Endothelial cell (in vitro differentiated cells): ENCODE measurements at regions not wholly inside any gene's neighbourhood (a gene's known extent, or its start where the extent isn't known, plus 50 kb on each side); places are given as distances from the start of the nearest gene placed in this dataset.

ENCODE experiments used
- DNase-seq: peaks from one replicate; pipeline ENCODE4 v3.0.0; 2021; ENCODE audit warnings: low spot score
- H3K27ac Mint-ChIP-seq: one replicate; pipeline ENCODE4 v1.8.0; 2021; ENCODE audit warnings: mixed read lengths, inconsistent platforms; ENCODE audit not compliant: unreplicated experiment
- H3K27me3 Mint-ChIP-seq: one replicate; pipeline ENCODE4 v1.8.0; 2021; ENCODE audit warnings: mild to moderate bottlenecking, moderate library complexity, mixed read lengths, inconsistent platforms; ENCODE audit not compliant: unreplicated experiment
- H3K36me3 Mint-ChIP-seq: one replicate; pipeline ENCODE4 v1.8.0; 2021; ENCODE audit warnings: mild to moderate bottlenecking, low read depth, mixed read lengths, inconsistent platforms; ENCODE audit not compliant: unreplicated experiment
- H3K4me1 Mint-ChIP-seq: one replicate; pipeline ENCODE4 v1.8.0; 2021; ENCODE audit warnings: mild to moderate bottlenecking, mixed read lengths, inconsistent platforms; ENCODE audit not compliant: unreplicated experiment
- H3K4me3 Mint-ChIP-seq: one replicate; pipeline ENCODE4 v1.8.0; 2021; ENCODE audit warnings: mild to moderate bottlenecking, mixed read lengths, inconsistent platforms; ENCODE audit not compliant: unreplicated experiment
- H3K9me3 Mint-ChIP-seq: one replicate; pipeline ENCODE4 v1.8.0; 2021; ENCODE audit warnings: mixed read lengths, inconsistent platforms; ENCODE audit not compliant: unreplicated experiment
- CTCF ChIP-seq: fragments of 200-600 bp; sonication (generic); IDR thresholded peaks from one replicate; pipeline ENCODE4 v1.5.0; 2021; ENCODE audit warnings: antibody characterized with exemption; ENCODE audit not compliant: unreplicated experiment

- no peak overlapping the region for H3K27ac Mint-ChIP-seq
- DNase-seq = no peak
- no peaks in the 10 kb centered on the region for H3K9me3 Mint-ChIP-seq
- no peak overlapping the region for H3K4me3 Mint-ChIP-seq
- H3K36me3 Mint-ChIP-seq = no peaks in the 10 kb centered on the region
- peaks cover 12% of the 10 kb centered on the region for H3K27me3 Mint-ChIP-seq
- TF ChIP-seq CTCF = no peak
- H3K4me1 Mint-ChIP-seq = no peaks in the 10 kb centered on the region
Measured at GRCh38 chr17:83153681-83154310, 74.4 kb downstream of the METRNL start.

GRCh38 chr17:83154311-83155127 is 75.1 kb downstream of the METRNL start:
- no peaks in the 10 kb centered on the region for H3K9me3 Mint-ChIP-seq
- H3K36me3 Mint-ChIP-seq = no peaks in the 10 kb centered on the region
- H3K27ac Mint-ChIP-seq = no peak overlapping the region
- TF ChIP-seq CTCF = no peak
- no peaks in the 10 kb centered on the region for H3K4me1 Mint-ChIP-seq
- no peak overlapping the region for H3K4me3 Mint-ChIP-seq
- DNase-seq = no peak
- H3K27me3 Mint-ChIP-seq = peaks cover 12% of the 10 kb centered on the region

- Mint-ChIP-seq H3K4me1 (no peaks in the 10 kb centered on the region), H3K27me3 (peaks cover 12% of the 10 kb centered on the region), H3K4me3 (no peak overlapping the region), H3K27ac (no peak overlapping the region), H3K9me3 (no peaks in the 10 kb centered on the region), H3K36me3 (no peaks in the 10 kb centered on the region)
- no peak for DNase-seq
- no peak for TF ChIP-seq CTCF
Measured at GRCh38 chr17:83155128-83156121, 76.0 kb downstream of the METRNL start.

GRCh38 chr17:83156408-83156807 is 77.0 kb downstream of the METRNL start:
- Mint-ChIP-seq H3K27ac (no peak overlapping the region), H3K27me3 (peaks cover 6% of the 10 kb centered on the region), H3K4me3 (no peak overlapping the region), H3K4me1 (no peaks in the 10 kb centered on the region), H3K9me3 (no peaks in the 10 kb centered on the region), H3K36me3 (no peaks in the 10 kb centered on the region)
- TF ChIP-seq CTCF = no peak
- DNase-seq = no peak
